ENCODE measurements at regions not wholly inside any gene's neighbourhood (a gene's known extent, or its start where the extent isn't known, plus 50 kb on each side); places are given as distances from the start of the nearest gene placed in this dataset.

DNA sequence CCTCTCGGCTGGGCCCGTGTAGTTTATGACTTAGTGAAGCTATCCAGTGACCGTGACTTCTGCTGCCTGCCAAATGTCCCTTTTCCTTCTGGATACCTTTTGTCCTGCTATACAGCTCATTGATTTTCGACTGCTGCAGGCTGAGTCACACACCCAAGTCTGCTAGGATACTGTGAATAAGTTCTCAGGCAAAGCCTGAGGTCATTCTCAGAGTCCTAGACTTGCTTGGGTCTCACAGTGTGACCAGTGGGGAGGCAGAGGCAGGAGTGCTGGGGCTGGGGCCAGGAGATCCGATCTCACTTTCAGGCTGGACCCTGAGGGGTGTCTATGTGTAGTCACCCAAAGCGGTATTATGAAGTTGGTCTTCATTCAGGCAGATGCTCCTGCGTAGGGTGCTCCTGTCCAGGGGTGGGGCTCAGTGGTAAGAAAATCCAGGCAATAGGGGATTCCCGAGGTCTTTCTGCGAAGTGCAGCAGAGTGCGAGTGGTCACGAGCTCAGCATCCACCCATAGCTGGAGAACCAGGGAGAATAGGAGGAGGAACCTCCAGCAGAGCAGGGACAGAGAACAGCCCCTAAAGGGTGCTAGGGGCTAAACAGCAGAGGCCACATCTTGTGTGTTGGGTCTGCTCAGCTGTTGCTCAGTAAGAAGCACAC, 268.6 kb upstream of the NCKAP5 start:
- DNase-seq (ENCODE audit: low spot score in 2 of 2): peak in 1 of 2 donors; percentile 34
- Histone ChIP-seq H3K27ac (no peak overlapping the region), H3K27me3 (no peaks in the 10 kb centered on the region), H3K4me3 (no peak overlapping the region), H3K36me3 (no peaks in the 10 kb centered on the region), H3K9me3 (no peaks in the 10 kb centered on the region), H3K4me1 (no peaks in the 10 kb centered on the region)
- TF ChIP-seq, protein P1, sequence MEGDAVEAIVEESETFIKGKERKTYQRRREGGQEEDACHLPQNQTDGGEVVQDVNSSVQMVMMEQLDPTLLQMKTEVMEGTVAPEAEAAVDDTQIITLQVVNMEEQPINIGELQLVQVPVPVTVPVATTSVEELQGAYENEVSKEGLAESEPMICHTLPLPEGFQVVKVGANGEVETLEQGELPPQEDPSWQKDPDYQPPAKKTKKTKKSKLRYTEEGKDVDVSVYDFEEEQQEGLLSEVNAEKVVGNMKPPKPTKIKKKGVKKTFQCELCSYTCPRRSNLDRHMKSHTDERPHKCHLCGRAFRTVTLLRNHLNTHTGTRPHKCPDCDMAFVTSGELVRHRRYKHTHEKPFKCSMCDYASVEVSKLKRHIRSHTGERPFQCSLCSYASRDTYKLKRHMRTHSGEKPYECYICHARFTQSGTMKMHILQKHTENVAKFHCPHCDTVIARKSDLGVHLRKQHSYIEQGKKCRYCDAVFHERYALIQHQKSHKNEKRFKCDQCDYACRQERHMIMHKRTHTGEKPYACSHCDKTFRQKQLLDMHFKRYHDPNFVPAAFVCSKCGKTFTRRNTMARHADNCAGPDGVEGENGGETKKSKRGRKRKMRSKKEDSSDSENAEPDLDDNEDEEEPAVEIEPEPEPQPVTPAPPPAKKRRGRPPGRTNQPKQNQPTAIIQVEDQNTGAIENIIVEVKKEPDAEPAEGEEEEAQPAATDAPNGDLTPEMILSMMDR (IDR thresholded peaks at IDR 0.05): no peak
- intact Hi-C loops (cut with DNase I): no loop called here

DNA sequence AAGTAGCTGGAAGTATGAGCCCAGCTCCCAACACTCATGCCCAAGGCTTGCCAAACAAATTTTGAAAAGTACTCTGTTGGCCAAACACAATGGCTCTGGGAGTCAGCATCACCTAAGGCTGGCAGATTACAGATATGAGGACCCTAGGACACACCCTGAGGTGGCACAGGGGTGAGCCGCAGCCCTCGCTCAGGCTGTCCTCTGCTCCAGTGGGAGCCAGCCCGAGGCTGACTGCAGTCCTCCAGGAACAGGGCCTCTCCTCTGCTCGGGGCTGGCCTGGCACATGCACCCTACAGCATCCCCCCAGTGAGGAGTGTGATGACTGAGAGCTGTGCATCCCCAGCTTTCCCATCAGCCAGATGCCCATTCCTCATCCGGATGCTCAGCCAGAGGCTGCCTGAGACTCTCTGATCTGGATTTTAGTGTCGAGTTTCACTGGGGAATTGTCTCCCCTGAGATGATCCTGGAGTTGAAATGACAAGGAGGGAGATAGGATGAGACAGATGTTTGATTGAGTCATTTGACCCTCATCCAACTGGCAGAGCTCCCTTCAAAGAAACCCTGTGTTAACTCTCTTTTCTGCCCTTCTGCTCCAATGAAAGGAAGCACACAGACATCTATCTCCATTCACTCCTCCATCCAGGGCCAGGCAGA, 269.3 kb upstream of the NCKAP5 start:
- H3K9me3 ChIP-seq: no peaks in the 10 kb centered on the region
- intact Hi-C loops (cut with DNase I): no loop called here
- no peaks in the 10 kb centered on the region for H3K36me3 ChIP-seq
- H3K4me1 ChIP-seq: no peaks in the 10 kb centered on the region
- no peak overlapping the region for H3K27ac ChIP-seq
- H3K4me3 ChIP-seq: no peak overlapping the region
- peak in 1 of 2 donors; percentile 37 for DNase-seq (ENCODE audit: low spot score in 2 of 2)
- H3K27me3 ChIP-seq: no peaks in the 10 kb centered on the region
- TF ChIP-seq, protein P1 (IDR thresholded peaks at IDR 0.05): no peak

DNA sequence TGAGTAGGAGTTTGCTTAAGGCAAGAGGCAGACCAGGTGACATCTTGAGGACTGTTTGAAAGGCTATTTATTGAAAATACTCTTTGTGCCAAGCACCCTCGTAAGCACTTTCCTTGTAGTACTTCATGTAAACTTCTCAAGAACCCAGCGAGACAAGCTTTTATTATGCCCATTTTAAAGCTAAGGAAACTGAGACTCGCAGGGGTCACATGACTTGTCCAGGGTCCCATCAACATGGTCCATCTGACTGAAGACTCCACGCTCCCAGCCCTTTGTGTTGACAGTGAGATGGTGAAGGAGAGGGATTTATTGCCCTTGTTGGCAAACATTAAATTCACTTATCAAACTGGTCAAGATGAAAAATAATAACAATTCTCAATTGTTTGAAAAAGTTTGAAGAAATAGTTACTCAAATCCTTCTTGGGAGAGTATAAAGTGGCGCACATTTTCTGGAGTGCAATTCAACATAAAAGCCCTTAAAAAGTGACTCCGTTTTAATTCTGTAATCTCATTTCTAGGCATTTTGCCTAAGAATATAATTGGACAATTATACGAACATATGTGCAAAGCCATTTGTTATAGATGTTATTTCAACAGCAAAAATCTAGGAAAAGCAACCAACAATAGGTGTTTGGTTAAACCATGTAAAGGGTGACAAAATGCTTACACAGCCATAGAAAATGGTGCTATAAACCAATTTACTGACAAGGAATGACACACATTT, 270.5 kb upstream of the NCKAP5 start:
- intact Hi-C loops (cut with DNase I): no loop called here
- Histone ChIP-seq H3K27ac (no peak overlapping the region), H3K9me3 (no peaks in the 10 kb centered on the region), H3K4me1 (no peaks in the 10 kb centered on the region), H3K36me3 (no peaks in the 10 kb centered on the region), H3K4me3 (no peak overlapping the region), H3K27me3 (no peaks in the 10 kb centered on the region)
- DNase-seq (ENCODE audit: low spot score in 2 of 2): no peak
- TF ChIP-seq, protein P1 (IDR thresholded peaks at IDR 0.05): no peak

DNA sequence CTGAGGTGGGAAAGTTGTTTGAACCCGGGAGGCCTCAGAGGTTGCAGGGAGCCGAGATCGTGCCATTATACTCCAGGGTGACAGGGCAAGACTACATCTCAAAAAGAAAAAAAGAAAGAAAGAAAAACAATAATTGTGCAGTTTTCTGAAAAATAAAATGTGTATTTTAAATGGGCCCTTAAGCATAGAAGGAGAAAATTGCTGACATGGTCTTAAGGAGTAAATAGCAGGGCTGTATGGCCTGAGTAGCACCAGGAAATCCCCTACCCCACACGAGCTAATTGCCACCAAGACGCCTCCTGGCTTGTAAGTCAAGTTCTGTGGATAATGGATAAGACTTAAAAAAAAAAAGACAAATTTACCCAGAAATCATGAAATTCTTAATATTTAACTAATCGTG, 271.4 kb upstream of the NCKAP5 start:
- Histone ChIP-seq H3K4me1 (no peaks in the 10 kb centered on the region), H3K27ac (no peak overlapping the region), H3K36me3 (no peaks in the 10 kb centered on the region), H3K27me3 (no peaks in the 10 kb centered on the region), H3K4me3 (no peak overlapping the region), H3K9me3 (no peaks in the 10 kb centered on the region)
- DNase-seq (ENCODE audit: low spot score in 2 of 2): no peak
- TF ChIP-seq, protein P1 (IDR thresholded peaks at IDR 0.05): no peak
- intact Hi-C loops (cut with DNase I): no loop called here

DNA sequence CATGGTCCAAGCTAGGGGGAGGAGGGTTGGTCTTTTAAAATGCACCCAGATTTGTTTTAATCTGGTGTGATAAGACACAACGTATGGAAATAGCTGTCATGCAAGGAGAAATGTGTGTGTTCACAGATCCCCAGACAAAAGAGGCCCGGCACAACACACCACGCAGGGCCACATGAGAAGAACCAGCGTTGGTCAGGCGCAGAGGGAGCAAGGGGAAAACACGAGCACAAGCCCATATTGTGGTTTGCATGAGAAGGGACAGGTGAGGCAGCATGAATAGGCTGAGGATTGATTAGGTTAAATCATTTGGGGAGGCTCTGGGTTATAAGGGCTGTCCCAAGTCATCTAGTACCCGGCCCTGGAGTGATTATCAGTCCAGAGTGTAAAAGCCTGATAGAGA, 272.5 kb upstream of the NCKAP5 start:
- intact Hi-C loops (cut with DNase I): no loop called here
- TF ChIP-seq, protein P1 (IDR thresholded peaks at IDR 0.05): no peak
- H3K36me3 ChIP-seq: no peaks in the 10 kb centered on the region
- no peaks in the 10 kb centered on the region for H3K9me3 ChIP-seq
- H3K27ac ChIP-seq: no peak overlapping the region
- H3K27me3 ChIP-seq: no peaks in the 10 kb centered on the region
- H3K4me3 ChIP-seq: no peak overlapping the region
- no peaks in the 10 kb centered on the region for H3K4me1 ChIP-seq
- DNase-seq (ENCODE audit: low spot score in 2 of 2): no peak
